SIG-M5 treated with dmso at 0.1 percent for 504 hours (cell line): ENCODE measurements at regions not wholly inside any gene's neighbourhood (a gene's known extent, or its start where the extent isn't known, plus 50 kb on each side); places are given as distances from the start of the nearest gene placed in this dataset.

Experiments used
- DNase-seq: peaks from one replicate; lab custom pipeline; 2025; ENCODE audit not compliant: unreplicated experiment; lab: John Stamatoyannopoulos, UW

DNA sequence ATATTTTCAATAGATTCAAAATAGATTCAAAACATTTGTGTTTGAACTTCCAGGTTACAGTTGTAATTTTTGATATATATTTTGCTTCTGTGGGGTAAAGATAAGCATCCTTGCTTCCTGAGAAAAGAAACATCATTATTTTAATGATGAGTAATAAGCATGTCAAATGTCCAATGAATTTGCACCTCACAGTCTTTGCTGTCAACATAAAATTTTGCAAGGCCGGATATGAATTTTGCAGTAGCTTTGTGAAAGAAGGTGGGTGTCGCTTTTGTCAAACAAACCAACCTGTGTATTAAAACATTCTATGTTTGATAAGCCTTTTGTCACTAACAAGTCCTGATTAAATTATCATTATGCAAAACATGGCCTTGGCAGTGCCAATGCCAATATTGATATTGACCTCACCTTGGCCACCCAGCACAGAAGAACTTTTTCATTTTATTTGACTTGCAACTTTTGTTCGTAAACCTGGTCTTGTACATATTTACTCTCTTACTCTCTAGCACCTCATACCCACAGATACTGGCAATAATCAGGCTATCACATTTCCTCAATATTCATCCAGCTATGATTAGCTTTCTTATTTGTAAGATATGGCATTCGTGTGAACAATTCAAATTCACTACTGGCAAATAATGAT lies 645.0 kb upstream of the KLF4 start:
- no peak for DNase-seq

- no peak for DNase-seq
Measured at GRCh38 chr9:108133680-108134079, 644.1 kb upstream of the KLF4 start.

DNA sequence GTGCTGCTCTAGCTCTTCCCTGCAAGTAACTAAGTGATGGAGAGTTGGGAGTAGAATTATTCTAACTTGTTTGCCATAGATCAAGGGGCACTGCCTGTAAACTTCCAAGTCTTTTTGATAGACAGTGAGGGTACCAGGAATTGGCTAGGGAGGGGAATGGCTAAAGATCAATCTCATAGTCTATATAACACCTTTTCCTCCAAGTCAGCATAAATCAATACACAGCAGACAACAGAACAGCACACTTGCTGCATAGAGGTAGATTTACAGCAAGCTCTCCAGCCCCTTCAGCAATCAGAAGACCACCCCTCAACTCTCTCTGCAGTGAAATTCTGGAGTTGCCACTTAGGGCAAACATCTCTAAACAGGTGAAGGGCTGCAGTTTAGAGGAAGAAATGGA lies 643.5 kb upstream of the KLF4 start:
- no peak for DNase-seq

DNA sequence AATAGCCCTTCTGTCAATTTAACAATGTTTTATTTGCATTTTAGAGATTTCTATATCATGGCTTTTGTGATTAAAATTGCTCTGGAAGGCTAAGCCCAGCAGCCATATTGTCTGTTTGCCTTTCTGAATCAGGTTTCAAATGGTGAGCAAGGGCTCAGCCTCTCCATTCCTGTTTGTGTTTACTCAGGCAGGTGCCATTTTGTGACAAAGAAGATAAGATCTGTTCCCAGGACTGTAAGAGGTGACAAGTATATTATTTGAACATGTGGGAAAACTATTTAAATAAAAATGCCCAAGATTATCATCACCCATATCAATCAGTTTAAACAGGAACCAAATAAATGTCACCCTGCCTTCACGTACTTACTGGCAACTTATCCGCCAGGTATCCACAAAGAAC lies 641.3 kb upstream of the KLF4 start:
- DNase-seq = peak; percentile 58

GRCh38 chr9:108125625-108126024 lies 636.1 kb upstream of the KLF4 start:
- DNase-seq = peak; percentile 3

DNA sequence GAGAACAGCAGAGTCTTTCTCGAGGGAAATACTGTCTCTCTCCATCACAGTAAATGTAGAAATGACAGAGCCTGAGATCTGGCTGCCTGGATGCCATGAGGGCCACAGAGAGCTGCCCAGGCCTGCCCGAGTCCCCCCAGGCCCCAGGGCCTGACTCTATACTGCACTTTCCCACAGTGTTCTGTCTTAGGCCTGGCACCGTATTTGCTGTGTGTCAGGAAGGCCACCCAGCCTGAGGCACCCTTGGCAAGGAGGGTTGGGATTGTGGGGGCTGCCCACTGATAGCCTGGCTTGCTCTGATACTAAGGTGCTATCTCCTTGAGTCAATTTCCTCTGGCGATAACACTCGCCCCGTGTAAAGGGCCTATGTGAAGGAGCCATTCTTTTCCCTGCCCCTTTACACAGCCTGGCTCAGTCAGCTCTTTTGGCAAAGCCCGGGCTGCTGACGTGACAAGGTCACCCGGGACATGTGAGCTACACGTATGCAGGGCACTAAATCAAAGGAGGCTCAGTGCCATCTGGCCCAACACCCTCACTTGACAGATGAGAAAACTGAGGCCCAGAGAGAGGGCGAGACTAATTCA lies 630.1 kb upstream of the KLF4 start:
- DNase-seq = no peak

GRCh38 chr9:108117795-108118194 lies 628.2 kb upstream of the KLF4 start:
- DNase-seq = no peak

DNA sequence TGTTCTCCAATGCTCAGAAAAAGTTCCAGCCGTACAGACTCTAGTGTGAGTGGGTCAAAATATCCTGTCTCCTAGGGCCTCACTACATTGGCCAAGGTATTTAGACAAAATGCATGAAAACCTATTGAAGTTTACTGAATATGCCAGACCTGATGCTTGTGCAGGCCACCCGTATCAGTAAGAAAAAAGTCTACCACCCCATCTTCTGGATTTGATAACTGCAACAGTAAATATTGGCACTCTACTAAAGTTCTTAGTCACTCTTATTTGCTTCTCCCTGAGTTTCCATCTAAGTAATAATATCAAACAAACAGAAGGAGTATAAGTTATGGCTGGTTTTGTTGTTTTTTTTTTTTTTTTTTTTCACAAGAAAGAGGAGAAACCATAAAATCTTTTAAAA lies 627.7 kb upstream of the KLF4 start:
- DNase-seq = no peak

DNA sequence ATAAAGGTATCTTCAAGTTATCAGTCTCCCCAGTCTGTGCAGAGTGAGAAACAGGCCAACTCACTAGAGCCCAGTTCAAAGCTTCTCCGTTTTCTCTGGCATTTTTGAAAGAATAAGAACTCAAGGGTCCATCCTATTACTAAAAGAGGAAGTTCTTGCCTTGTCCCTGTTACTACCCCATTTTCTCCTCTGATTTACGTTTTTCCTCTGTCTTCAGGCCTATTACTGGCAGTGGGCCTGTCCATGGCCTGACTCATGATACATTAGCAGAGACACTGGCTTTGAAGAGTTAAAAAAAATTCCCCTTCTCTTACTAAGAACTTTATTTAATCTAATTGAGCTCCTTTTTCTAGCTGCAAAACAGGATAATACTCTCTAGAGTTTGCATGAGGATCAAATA lies 624.0 kb upstream of the KLF4 start:
- DNase-seq = peak; percentile 21

DNA sequence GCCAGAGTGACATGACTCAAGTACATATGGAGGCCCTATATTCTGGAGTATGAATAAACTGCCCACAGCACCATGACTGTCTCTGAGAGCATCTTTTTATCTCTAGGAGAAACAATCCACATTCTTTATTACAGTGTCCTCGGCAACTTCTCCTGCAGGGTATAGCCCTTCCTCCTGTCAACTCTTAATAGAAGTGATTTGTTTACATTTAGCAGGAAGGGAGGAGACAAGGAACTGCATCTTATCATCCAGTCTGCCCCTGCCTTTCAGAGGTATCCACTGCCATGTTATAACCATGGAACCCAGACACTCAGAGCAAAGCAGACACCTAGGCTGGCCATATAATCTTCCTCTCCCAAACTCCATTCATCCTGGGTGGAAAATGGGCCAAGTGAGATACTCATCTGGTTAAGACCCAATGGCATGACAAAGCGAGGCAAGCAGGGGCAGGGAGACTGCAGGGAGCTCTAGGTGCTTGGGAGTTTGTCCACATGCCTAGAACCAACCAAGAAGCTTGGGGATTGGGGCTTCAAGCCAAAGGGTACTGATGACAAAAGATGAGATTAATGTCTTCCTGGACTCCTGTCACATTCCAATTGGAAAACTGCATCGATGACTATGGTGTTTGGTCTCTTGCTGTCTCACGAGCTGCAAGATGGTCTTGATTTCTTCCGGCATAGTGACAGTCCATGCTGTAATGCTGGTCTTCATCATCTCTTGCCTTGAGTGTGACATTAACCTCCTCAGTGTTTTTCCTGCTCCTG lies 620.5 kb upstream of the KLF4 start:
- DNase-seq = no peak

DNA sequence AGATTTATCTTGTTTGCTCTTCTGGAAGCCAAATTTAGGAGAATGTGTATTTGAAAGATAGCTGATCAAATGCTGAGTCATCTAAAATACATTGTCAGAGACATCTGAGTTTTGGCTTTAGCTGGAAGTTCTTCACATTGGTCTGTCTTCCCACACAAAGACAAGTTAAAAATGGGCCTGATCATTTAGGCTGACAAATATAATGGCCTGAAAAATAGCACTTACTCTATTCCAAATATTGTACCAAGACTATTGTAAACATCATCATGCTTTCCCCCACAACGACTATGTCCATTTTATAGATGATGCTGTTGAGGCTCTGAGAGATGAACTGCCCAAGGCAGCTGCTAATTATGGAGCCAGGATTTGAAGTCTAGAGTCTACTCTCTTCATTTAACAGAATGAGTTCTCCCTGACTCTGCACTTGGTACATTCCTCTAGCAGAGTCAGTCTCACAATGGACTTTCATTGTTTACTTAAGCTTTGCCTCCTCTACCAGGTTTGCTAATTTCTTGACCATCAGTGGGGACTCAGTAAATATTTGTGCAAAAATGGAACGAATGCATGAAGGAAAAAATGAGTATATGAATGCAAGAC lies 619.4 kb upstream of the KLF4 start:
- DNase-seq = no peak

- no peak for DNase-seq
Measured at GRCh38 chr9:108108280-108108851, 618.8 kb upstream of the KLF4 start.

DNA sequence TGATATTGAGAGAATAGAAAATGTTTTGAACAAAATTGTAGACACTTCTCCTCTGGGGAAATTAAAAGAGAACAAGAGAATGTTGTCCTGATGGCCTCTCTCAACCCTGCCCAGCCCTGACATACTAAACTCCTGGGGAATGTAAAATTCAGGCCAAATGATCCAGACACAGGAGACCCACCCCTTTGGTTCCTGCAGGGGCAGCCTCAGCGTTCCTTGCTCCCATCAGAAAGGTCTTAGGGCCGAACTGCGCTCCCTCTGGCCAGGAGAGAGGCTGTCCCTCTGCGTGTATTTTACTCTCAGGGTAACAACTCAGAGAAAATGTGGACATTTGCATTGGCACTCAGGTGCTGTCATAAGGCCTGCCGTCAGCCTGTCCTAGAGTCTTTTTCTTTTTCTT lies 616.3 kb upstream of the KLF4 start:
- no peak for DNase-seq

- no peak for DNase-seq
Measured at GRCh38 chr9:108104991-108105390, 615.4 kb upstream of the KLF4 start.

- DNase-seq = no peak
Measured at GRCh38 chr9:108103046-108103693, 613.6 kb upstream of the KLF4 start.

DNA sequence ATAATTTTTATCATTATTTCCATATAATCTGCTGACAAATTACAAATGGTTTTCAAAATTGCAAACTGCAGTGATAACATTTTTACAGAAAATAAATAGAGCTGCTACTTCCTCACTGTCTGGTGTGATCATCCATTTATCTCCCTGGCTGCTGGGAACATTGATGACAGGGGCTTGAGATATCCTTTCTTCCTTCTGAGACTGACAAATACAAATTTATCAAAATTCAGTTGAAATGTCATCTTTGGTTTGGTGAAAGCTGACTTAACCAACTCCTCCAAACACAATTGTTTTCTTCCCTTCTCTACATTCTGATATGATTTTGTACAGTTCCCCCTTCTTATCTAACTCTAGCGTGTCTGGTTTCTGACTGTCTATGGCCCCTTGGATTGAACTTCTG lies 611.8 kb upstream of the KLF4 start:
- DNase-seq = no peak

GRCh38 chr9:108100571-108100970 lies 611.0 kb upstream of the KLF4 start:
- DNase-seq = no peak

GRCh38 chr9:108099854-108100253 lies 610.3 kb upstream of the KLF4 start:
- no peak for DNase-seq

GRCh38 chr9:108095496-108095895 lies 605.9 kb upstream of the KLF4 start:
- no peak for DNase-seq

- DNase-seq = no peak
Measured at GRCh38 chr9:108094676-108094993, 605.1 kb upstream of the KLF4 start.
